ENCODE measurements at regions not wholly inside any gene's neighbourhood (a gene's known extent, or its start where the extent isn't known, plus 50 kb on each side); places are given as distances from the start of the nearest gene placed in this dataset.
A peak's percentile ranks its signal among the peaks of the same experiment; 100 is the strongest.

- DNase-seq, result peak in 2 of 3 donors; percentile 9 to 12
Measured at GRCh38 chr1:178607718-178608408, 95.0 kb downstream of the TEX35 start.

GRCh38 chr1:178609015-178609414, 96.1 kb downstream of the TEX35 start:
- DNase-seq, result peak; percentile 11 to 64 (median 61)

DNA sequence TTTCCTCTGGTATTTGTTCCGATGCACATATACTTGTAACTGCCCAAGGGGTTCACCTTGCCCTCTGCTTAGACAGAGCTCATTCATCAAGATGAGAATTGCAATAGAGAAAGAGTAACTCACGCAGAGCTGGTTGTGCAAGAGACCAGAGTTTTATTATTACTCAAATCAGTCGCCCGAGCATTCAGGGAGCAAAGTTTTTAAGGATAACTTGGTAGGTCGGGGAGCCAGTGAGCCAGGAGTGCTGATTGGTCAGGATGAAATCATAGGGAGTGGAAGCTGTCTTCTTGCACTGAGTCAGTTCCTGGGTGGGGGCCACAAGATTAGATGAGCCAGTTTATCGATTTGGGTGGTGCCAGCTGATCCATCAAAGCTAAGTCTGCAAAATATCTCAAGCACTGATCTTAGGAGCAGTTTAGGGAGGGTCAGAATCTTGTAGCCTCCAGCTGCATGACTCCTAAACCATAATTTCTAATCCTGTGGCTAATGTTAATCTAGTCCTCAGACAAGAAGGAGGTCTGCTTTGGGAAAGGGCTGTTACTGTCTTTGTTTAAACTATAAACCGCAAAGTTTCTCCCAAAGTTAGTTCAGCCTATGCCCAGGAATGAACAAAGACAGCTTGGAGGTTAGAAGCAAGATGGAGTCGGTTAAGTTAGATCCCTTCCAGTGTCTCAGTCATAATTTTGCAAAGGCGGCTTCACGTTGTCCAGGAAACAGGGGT, 97.9 kb downstream of the TEX35 start:
- peak in 1 of 3 donors; percentile 18 for DNase-seq

- no peak for DNase-seq
Measured at GRCh38 chr1:178612261-178612660, 99.4 kb downstream of the TEX35 start.

DNA sequence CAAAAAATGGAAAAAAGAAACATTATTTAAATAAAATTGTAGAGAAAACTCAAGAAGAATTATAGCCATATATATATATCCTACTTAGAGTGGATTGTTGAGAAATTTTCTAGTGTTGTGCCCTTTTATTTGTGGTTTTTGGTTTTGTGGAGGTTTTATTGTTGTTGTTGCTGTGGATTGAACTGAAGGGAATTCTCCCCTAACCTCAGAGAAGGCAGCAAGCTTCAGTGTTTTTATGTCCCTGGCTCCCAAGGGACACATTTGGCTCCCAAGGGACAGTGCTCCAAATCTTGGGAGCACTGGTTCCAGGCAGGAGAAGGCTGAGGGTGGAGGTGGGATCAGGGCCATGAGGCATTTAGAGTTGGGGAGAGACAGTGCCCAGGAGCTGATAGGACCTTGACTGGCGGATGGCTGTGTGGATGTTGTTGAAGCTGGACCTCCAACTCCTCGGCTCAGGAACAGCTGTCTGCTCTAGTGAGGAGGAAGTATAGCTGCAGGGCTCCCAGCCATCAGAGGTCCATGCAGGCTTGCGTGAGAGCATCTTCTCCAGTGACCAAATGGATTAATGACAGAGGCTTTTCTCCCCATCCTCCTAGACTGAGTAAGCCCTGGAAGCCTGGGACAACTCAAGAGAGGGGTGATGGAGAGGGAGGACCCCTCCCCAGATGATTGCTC, 100.5 kb downstream of the TEX35 start:
- DNase-seq, result no peak

- DNase-seq, result no peak
Measured at GRCh38 chr1:178614286-178614685, 101.4 kb downstream of the TEX35 start.

DNA sequence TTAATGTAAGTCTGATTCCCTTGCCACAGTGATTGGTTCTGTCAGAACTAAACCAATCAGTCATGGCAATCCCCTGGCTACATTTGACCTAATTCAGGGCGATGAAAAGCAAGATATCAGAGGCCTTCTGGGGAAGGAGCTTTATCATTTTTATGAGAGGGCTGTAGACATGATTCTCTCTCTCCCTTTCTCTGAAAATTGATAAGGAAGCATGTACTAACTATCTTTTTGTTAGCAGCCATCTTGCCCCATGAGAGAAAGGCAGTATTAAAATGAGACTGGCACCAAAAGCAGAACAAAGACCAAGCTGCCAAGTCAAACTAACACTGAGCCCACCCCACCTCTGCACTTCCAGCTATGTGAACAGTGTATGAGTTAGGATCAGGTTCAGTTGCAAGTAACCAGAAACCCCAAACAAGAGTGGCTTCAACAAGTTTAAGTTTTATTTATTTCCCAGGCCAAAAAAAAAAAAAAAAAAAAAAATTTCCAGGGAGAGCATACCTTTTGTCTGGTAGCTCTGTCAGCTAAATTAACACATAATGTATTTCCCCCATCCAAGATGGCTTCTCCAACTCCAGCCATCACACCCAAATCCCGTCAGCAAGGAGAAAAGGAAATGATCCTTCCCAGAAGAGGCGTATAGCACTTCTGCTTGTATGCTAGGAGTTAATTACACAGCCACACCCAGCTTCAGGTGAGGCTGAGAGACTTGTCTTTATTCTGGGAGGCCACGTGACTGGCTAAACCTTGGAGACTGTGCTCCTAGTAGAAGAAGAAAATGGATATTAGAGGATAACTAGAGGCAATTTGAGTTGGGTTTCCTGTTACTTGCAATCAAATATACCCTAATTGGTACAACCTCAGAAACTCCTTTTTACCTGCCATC, 105.8 kb upstream of the RALGPS2 start:
- DNase-seq, result no peak

DNA sequence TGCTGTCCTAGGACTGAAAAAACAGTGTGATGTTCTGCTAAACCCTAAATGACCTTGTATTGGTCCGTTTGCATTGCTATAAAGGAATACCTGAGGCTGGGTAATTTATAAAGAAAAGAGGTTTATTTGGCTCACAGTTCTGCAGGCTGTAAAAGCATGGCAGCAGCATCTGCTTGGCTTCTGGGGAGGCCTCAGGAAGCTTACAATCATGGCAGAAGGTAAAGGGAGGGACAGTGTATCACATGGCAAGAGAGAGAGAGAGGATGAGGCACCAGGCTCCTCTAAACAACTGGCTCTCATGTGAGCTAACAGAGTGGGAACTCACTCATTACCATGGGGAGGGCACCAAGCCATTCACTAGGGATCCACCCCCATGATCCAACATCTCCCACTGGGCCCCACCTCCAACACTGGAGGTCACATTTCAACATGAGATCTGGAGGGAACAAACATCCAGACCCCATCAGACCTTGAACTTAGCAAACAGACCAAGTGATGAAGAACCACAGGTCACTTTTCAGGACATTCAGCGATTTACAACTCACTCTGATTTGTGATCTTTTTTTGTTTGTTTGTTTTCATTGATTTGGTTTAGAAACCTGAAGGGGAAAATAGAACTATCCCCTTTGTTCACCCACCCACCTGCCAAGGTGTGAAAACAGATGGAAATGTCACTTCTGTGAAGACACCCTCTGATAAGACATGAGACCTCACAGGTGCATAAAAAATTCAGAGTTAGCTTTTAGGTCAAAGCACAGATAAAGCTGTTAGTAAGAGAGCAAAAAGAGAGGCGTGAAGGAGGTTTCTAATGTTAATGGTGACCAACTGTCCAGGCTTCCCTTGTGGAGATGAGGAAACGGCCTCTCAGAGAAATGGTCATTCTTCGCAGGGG, 104.2 kb upstream of the RALGPS2 start:
- no peak for DNase-seq

DNA sequence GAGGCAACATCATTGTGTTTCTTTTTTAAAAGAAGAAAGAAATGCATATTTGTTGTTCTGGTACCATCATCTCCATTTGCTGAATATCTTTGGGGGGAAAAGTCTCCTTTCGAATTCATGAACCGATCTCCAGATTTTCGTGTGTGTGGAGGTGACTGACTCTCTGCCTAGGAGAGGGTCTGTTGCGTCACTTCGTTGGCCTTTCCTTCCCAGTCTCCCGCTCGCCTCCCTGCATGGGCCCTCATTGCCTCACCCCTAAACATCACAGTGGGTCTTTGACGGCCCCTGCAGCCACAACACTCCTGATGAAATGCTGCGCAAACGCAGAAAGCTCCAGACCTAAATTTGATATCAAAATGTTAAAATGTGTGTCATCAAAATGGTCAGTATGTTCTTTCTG, 103.2 kb upstream of the RALGPS2 start:
- DNase-seq, result no peak

GRCh38 chr1:178625695-178626094, 99.3 kb upstream of the RALGPS2 start:
- no peak for DNase-seq

- no peak for DNase-seq
Measured at GRCh38 chr1:178627037-178627436, 98.0 kb upstream of the RALGPS2 start.

- no peak for DNase-seq
Measured at GRCh38 chr1:178628637-178629251, 96.3 kb upstream of the RALGPS2 start.

DNA sequence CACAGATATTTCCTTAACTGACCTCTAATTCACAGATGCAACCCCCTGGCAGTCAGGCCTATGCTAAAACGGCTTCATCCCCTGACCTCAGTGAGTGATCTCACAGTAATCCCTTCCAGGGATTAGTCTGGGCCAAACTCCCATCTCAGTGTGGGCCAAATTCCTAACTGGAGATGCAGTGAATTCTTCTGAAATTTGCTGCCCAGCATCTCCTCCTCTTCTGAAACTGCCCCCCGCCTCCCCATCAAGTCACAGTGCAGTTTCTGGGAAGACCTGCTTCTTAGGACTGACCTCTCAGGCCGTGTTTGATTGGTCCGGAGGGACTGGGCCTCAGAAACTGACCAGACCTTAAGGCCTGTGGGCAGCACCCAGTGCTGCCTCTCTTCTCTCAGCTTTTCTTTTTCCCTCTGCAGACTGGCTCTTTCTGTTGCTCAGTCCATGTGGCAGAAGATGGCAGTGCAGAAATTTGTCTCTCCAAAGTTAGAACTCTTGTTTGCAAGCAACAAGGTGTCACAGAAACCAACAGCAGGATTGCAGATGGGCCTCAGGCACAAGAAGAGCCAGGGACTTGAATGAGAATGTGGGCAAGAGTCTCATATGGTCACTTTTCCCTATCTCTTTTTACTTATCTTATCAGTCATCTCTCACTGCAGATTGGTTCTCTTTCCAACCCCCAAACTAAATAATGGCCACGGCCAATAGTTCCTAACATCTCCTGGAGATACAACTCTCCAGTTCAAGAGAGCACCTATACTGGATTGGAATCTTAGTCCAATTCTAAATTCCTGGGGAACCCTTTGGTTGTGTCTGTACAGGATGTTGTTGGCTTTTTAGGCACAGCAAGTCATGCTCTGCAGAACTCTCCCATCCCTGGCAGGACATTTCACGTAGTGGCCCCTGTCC, 95.5 kb upstream of the RALGPS2 start:
- no peak for DNase-seq

DNA sequence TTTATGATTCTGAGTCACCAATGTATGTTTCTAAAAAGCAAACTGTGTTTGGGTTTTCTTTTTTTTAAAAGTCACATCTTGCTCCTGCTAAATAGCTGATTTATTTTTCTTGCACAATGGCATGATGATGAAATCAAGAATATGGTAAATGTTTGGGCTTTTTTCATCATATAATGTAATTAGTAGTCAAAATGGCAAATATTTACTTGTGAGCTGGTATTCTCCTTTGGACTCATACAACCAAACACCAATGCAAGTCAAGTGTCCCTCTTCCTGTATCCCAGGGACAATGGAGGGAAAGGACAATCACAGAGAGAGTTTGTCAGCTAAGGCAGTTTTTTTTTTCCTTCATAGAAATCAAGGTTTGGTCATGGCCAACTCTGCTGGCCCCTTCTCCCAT, 94.6 kb upstream of the RALGPS2 start:
- no peak for DNase-seq

DNA sequence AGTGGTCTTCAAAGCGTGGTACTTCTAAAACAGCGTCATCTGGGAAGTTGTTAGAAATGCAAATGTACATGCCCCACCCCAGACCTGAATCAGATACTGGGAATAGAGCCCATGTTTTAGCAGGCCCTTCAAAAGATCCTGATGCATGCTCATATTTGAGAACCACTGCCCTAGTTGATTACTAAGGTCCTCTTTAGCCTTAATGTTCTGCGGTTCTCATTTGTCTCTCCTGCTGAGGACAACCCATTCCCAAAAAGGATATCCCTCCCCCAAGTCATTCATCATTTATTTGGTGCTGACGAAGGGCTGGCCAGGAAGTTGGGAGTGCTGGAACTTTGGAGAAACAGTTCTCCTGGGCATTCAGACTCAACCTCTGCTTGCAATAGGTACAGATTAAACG, 92.4 kb upstream of the RALGPS2 start:
- DNase-seq, result no peak

GRCh38 chr1:178633056-178633455, 92.0 kb upstream of the RALGPS2 start:
- no peak for DNase-seq

DNA sequence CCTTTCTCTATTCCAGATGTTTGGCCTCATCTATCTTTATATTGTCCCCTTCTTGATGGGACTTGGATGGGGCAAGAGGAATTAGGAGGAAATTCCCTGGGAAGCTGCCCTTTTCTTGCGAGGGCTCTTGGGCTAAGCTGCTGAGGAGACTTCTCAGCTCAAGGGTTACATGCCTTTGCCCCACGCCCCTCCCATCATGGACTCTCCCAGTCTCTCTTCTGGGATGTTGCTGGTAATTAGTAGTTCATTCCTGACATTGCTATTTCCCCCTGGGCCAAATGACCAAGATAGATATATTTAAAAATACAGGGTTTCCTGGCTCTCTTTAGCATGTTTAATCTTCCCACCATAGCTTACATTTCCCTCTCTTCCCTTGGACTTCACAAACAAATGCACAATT, 90.6 kb upstream of the RALGPS2 start:
- DNase-seq, result no peak

DNA sequence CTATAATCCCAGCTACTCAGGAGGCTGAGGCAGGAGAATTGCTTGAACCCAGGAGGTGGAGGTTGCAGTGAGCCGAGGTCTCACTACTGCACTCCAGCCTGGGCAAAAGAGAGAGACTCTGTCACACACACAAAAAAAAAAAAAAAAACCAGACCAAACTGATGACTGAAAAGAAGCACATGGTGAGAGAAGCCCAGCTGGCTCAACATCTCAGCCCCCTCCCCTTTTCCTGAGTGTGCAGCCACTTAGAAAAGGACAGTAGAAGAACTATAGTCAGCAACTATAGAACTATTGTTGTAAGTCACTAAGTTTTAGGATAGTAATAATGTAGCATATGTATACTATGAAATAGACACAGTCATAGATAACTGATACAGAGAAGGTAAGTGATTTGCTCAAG, 87.2 kb upstream of the RALGPS2 start:
- DNase-seq, result no peak

GRCh38 chr1:178639326-178639725, 85.7 kb upstream of the RALGPS2 start:
- DNase-seq, result no peak

DNA sequence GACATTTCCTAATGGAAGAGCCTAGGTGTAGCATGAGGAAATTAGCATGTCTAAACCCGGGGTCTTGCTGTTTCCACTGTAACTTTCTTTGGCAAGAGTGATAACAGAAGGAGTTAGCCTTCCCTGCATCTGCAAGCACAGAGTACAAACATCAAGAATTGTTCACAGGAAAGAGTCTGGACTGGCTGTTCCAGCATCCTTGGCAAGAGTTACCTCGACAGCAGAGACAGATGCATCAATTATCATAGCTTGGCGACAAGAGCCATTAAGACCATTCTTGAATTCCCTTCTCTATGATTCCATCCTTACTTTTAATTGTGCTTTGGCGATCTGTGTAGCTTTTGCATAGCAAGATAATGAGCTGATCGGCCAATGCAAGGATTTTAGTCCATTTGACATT, 82.8 kb upstream of the RALGPS2 start:
- DNase-seq, result no peak
